ENCODE measurements at regions not wholly inside any gene's neighbourhood (a gene's known extent, or its start where the extent isn't known, plus 50 kb on each side); places are given as distances from the start of the nearest gene placed in this dataset.

DNA sequence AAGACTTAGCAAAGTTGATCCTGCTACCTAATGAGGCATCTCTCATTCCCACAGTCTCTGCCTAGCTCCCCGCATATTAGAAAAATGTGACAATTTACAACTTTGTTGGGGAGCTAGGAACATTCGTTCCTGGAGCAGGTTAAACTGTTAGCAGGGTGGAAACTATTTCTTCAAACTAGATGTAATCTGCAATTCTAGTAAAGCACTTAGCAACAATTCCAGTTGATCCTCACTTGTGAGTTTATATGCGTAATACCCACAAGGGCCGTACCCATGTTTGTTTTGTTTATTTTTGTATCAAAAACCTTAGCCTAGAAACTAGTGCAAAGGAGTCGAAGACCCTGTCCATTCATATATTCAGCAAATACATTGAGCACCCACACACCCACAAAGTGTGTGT, 175.8 kb upstream of the DMAC1 start:
- no peak overlapping the region for H3K4me3 ChIP-seq (ENCODE audit: low read length)
- no peaks in the 10 kb centered on the region for H3K9me3 ChIP-seq (ENCODE audit: low read depth, low read length)
- no peaks in the 10 kb centered on the region for H3K27me3 ChIP-seq (ENCODE audit: insufficient read depth, low read length)
- peaks cover 49% of the 10 kb centered on the region for H3K4me1 ChIP-seq (ENCODE audit: insufficient read depth, low read length)

DNA sequence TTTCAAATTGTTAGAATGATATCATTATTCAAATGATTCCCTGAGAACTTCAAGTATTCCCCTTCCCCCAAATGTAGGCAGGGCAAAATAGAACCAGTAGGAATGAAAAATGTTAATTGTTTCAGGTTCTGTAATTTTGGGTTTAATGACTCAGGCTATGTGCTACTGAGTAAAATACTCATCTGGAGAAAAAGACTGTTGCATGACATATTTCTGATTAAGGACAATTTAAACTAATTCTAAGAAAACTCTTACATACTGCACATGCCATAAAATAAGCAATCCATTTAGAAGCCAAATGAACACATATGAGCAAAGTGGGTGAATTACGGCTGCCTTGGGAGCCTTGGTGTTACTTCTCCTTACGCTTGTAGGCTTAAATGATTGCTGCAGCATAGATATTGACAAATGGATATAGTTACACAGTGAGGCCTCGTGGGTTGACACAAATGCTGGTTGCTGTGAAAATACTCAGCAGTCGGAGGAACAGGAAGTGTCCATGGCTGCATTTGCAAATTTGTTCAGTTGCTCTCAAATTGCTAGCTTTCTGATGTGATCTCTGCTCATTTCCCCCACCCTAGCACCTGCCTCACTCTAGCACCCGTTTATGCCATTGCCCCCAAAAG, 174.9 kb upstream of the DMAC1 start:
- no peaks in the 10 kb centered on the region for H3K9me3 ChIP-seq (ENCODE audit: low read depth, low read length)
- peaks cover 49% of the 10 kb centered on the region for H3K4me1 ChIP-seq (ENCODE audit: insufficient read depth, low read length)
- H3K27me3 ChIP-seq (ENCODE audit: insufficient read depth, low read length): no peaks in the 10 kb centered on the region
- H3K4me3 ChIP-seq (ENCODE audit: low read length): no peak overlapping the region

DNA sequence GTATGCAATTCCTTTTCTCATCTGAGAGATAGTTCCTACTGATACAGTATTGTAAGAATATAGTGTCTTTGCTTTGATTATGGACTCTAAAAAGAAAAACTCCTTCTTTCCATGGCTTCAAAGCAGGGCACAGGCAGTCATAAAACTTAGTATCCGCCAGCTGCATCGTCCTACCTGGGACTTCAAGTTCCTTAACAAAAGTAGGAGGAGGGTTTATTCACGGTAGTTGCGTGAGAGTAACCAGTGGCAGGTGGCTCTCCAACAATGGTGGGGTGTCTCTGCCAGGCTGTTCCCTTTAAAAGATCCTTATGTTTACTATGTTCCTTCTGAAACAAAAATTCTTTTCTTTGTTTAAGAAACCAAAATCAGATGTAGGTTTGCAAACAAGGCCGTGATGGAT, 173.5 kb upstream of the DMAC1 start:
- H3K4me3 ChIP-seq (ENCODE audit: low read length): no peak overlapping the region
- H3K9me3 ChIP-seq (ENCODE audit: low read depth, low read length): no peaks in the 10 kb centered on the region
- no peaks in the 10 kb centered on the region for H3K27me3 ChIP-seq (ENCODE audit: insufficient read depth, low read length)
- peaks cover 43% of the 10 kb centered on the region for H3K4me1 ChIP-seq (ENCODE audit: insufficient read depth, low read length)

GRCh38 chr9:7970681-7971330, 171.2 kb upstream of the DMAC1 start:
- Histone ChIP-seq H3K9me3 (ENCODE audit: low read depth, low read length) (no peaks in the 10 kb centered on the region), H3K4me3 (ENCODE audit: low read length) (no peak overlapping the region), H3K27me3 (ENCODE audit: insufficient read depth, low read length) (no peaks in the 10 kb centered on the region), H3K4me1 (ENCODE audit: insufficient read depth, low read length) (peaks cover 39% of the 10 kb centered on the region)

GRCh38 chr9:7968687-7969086, 169.1 kb upstream of the DMAC1 start:
- no peaks in the 10 kb centered on the region for H3K9me3 ChIP-seq (ENCODE audit: low read depth, low read length)
- H3K27me3 ChIP-seq (ENCODE audit: insufficient read depth, low read length): no peaks in the 10 kb centered on the region
- H3K4me3 ChIP-seq (ENCODE audit: low read length): no peak overlapping the region
- H3K4me1 ChIP-seq (ENCODE audit: insufficient read depth, low read length): peaks cover 18% of the 10 kb centered on the region

GRCh38 chr9:7967851-7968250, 168.3 kb upstream of the DMAC1 start:
- Histone ChIP-seq H3K4me1 (ENCODE audit: insufficient read depth, low read length) (peaks cover 18% of the 10 kb centered on the region), H3K9me3 (ENCODE audit: low read depth, low read length) (no peaks in the 10 kb centered on the region), H3K27me3 (ENCODE audit: insufficient read depth, low read length) (no peaks in the 10 kb centered on the region), H3K4me3 (ENCODE audit: low read length) (no peak overlapping the region)

DNA sequence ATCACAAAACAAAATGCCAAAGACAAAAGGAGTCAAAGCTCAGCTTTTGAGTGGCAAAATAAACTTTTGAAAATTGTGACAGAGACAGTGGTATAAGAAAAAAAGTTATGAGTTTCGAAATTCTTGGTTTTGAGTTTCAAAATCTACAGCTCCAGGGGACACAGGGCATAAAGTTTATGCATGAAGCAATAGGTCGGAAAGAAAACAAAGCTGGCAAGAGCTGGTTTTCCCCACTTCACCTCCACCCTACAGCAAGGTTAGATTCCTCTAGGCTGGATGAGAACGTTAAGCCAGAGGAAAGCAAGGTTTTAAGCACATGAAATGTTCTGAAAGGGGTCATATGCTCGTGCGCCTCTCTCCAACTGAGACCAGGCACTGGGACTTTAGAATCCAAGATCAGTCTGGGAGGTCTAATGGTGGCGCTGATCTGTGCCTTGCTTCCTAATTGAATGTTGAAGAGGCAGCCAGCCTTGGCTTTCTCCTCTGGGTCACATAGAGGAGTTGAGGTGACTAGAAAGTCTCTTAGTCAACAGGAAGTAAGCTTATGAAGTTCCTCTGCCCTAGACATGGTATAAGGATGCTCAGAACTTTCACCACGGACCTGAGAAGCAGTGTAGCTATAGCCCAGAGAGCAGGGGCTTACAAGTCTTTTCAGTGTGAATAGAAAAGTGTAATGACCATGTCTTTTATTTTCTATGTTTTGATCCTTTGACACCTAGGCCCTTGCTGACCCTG, 167.7 kb upstream of the DMAC1 start:
- Histone ChIP-seq H3K27me3 (ENCODE audit: insufficient read depth, low read length) (no peaks in the 10 kb centered on the region), H3K4me3 (ENCODE audit: low read length) (no peak overlapping the region), H3K9me3 (ENCODE audit: low read depth, low read length) (no peaks in the 10 kb centered on the region), H3K4me1 (ENCODE audit: insufficient read depth, low read length) (peaks cover 18% of the 10 kb centered on the region)

GRCh38 chr9:7965063-7965462, 165.5 kb upstream of the DMAC1 start:
- Histone ChIP-seq H3K27me3 (ENCODE audit: insufficient read depth, low read length) (no peaks in the 10 kb centered on the region), H3K4me1 (ENCODE audit: insufficient read depth, low read length) (peaks cover 18% of the 10 kb centered on the region), H3K9me3 (ENCODE audit: low read depth, low read length) (no peaks in the 10 kb centered on the region), H3K4me3 (ENCODE audit: low read length) (no peak overlapping the region)

DNA sequence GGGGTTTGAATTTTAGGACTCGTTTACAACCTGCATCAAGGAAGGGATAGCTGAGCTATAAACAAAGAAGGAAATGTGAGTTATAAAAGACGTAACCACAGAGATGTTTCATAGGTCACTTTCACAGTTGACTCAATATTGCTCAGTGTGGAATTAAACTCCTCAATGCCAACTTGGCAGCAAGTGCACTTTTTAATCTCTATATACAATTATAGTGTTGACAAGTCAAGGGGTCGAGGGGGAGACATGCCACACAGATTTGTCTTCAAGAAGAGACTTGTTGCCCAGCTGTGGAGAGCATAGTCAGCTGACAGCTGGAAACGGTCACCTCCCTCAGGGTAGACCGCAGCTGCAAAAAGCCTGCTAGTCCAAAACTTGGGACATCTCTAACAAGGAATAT, 163.4 kb upstream of the DMAC1 start:
- H3K4me1 ChIP-seq (ENCODE audit: insufficient read depth, low read length): peaks cover 17% of the 10 kb centered on the region
- H3K4me3 ChIP-seq (ENCODE audit: low read length): no peak overlapping the region
- no peaks in the 10 kb centered on the region for H3K9me3 ChIP-seq (ENCODE audit: low read depth, low read length)
- no peaks in the 10 kb centered on the region for H3K27me3 ChIP-seq (ENCODE audit: insufficient read depth, low read length)

DNA sequence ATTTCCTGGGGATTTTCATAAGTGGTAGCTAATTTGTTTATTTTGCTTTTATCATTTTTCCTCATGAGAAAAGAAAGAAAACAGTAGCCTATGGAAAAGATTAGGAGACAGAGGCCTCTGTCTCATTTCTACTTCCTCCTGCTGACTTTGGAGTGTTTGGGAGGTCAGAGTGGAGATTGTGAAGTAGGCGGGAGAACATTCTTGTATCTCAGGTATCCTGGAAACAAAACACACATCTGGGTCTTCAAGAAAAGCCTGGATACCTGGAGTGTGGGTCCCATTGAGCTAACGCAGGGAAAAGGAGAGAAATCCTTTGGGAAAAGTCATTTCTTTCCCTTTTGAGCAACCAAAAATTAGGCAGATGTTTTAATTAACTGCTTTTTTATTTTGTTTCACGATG, 161.5 kb upstream of the DMAC1 start:
- H3K4me3 ChIP-seq (ENCODE audit: low read length): no peak overlapping the region
- H3K4me1 ChIP-seq (ENCODE audit: insufficient read depth, low read length): no peaks in the 10 kb centered on the region
- H3K9me3 ChIP-seq (ENCODE audit: low read depth, low read length): no peaks in the 10 kb centered on the region
- H3K27me3 ChIP-seq (ENCODE audit: insufficient read depth, low read length): no peaks in the 10 kb centered on the region

GRCh38 chr9:7960320-7961050, 160.9 kb upstream of the DMAC1 start:
- Histone ChIP-seq H3K27me3 (ENCODE audit: insufficient read depth, low read length) (no peaks in the 10 kb centered on the region), H3K4me3 (ENCODE audit: low read length) (no peak overlapping the region)

DNA sequence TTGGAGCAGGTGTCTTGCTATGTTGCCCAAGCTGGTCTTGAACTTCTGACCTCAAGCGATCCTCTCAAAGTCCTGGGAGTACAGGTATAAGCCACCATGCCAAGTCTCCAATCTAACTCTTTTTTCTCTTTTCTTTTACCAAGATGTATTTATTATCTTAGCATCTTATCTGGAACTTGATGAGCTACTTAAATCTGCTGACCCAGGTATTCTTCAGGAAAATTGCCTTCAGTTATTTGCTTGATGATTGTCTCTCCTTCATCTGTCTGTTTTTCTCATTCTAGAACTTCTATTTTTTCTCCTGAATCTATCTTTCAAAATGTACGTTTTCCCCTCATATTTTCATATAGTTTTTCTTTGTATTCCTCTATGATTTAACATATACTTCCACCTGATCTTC, 158.2 kb upstream of the DMAC1 start:
- no peaks in the 10 kb centered on the region for H3K4me1 ChIP-seq (ENCODE audit: insufficient read depth, low read length)
- no peak overlapping the region for H3K4me3 ChIP-seq (ENCODE audit: low read length)
- H3K27me3 ChIP-seq (ENCODE audit: insufficient read depth, low read length): no peaks in the 10 kb centered on the region
- H3K9me3 ChIP-seq (ENCODE audit: low read depth, low read length): no peaks in the 10 kb centered on the region

More at GRCh38 chr9:7960320-7961050, 160.9 kb upstream of the DMAC1 start:
- Histone ChIP-seq H3K9me3 (ENCODE audit: low read depth, low read length) (no peaks in the 10 kb centered on the region), H3K4me1 (ENCODE audit: insufficient read depth, low read length) (no peaks in the 10 kb centered on the region)

- H3K27me3 ChIP-seq (ENCODE audit: insufficient read depth, low read length): no peaks in the 10 kb centered on the region
- H3K9me3 ChIP-seq (ENCODE audit: low read depth, low read length): no peaks in the 10 kb centered on the region
- no peak overlapping the region for H3K4me3 ChIP-seq (ENCODE audit: low read length)
- peaks cover 3% of the 10 kb centered on the region for H3K4me1 ChIP-seq (ENCODE audit: insufficient read depth, low read length)
Observed at GRCh38 chr9:7947577-7947976, 148.0 kb upstream of the DMAC1 start.

DNA sequence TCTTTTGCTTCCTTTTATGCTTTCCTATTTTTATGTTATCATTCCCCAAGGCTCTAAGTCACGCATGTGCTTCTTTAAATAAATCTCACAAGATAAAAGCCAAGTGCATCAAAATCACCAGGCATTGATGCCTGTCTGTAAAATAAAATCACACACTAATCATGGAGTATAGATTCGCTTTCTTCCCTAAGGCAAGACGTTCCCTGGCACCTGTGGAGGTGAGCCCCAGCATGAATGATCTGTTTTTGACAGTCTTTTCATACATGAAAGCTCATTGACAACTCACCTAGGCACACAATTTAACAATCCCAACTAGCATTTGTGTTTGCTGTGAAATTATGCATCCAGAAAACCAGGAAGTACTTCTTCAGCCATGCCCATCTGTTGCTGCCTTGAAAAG, 146.9 kb upstream of the DMAC1 start:
- H3K9me3 ChIP-seq (ENCODE audit: low read depth, low read length): no peaks in the 10 kb centered on the region
- H3K27me3 ChIP-seq (ENCODE audit: insufficient read depth, low read length): no peaks in the 10 kb centered on the region
- H3K4me1 ChIP-seq (ENCODE audit: insufficient read depth, low read length): peaks cover 3% of the 10 kb centered on the region
- no peak overlapping the region for H3K4me3 ChIP-seq (ENCODE audit: low read length)

DNA sequence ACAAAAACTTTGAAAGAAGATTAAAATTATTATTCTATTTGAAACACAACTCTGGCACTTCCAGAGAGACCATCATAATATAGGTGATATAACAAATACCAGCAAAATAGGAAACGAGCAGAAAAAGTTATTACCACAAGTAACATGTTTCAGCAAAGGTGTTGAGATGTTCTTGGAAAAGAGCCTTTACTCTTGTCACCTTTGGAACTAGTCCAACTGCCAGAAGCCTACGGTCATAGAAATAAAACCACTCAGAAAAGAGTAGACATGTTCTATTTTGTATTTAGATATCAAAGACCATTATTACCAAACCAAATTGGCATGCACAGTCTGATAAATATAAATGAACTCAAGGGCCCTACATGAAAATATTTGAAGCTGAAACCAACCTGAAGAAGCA, 145.0 kb upstream of the DMAC1 start:
- Histone ChIP-seq H3K4me1 (ENCODE audit: insufficient read depth, low read length) (no peaks in the 10 kb centered on the region), H3K4me3 (ENCODE audit: low read length) (no peak overlapping the region)

More for the DNA sequence above, 145.0 kb upstream of the DMAC1 start:
- Histone ChIP-seq H3K27me3 (ENCODE audit: insufficient read depth, low read length) (no peaks in the 10 kb centered on the region), H3K9me3 (ENCODE audit: low read depth, low read length) (no peaks in the 10 kb centered on the region)
